ENCODE measurements at regions not wholly inside any gene's neighbourhood (a gene's known extent, or its start where the extent isn't known, plus 50 kb on each side); places are given as distances from the start of the nearest gene placed in this dataset.
"Not testable (repeated sequence)": the region's sequence is repeated elsewhere in the genome, so short reads cannot be mapped to it uniquely, and the experiment has no call there.

DNA sequence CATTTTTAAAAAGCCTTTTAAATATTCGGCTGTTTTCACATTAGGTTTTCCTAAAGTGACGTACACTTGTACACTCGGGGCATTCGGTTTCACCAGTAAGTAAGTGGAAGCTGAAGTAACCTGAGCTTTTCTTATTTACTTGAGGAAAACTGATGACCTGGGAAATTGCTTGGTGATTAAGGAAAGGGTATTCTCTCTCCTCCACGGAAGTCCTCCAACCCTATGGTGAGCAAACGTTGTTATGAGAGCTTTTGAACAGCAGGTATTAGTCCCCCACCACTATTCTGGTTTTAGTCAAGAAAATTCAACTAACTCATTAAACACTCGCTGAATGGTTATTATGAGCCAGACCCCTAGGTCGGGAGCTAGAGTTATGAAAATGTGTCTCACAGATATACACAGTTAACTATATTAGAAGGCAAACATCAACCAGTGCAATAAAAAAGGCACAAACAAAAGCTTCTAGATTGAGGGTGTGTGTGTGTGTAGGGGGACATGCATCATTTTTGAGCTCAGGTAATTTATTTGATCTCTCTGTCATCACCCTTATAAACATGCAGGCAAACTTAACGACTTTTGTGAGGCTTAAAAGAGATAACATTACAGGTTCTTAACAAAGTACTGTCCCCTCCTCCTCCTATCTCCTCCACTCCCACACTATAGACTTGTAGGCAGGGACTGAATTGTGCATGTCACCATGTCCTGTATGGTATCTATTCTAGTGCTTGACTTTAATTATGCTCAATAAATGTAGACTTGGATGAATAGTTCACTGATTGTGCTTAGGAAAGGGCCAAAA, 143.3 kb upstream of the MB21D2 start:
- Histone ChIP-seq H3K27me3 (ENCODE audit: insufficient read depth, poor library complexity, severe bottlenecking) (no peaks in the 10 kb centered on the region), H3K4me3 (replicated peaks; ENCODE audit: insufficient read depth, low read length) (no peak overlapping the region), H3K27ac (replicated peaks) (no peak overlapping the region)
- DNase-seq (ENCODE audit: low read depth in 1 of 2, low spot score in 1 of 2): no peak
- TF ChIP-seq, protein P1, sequence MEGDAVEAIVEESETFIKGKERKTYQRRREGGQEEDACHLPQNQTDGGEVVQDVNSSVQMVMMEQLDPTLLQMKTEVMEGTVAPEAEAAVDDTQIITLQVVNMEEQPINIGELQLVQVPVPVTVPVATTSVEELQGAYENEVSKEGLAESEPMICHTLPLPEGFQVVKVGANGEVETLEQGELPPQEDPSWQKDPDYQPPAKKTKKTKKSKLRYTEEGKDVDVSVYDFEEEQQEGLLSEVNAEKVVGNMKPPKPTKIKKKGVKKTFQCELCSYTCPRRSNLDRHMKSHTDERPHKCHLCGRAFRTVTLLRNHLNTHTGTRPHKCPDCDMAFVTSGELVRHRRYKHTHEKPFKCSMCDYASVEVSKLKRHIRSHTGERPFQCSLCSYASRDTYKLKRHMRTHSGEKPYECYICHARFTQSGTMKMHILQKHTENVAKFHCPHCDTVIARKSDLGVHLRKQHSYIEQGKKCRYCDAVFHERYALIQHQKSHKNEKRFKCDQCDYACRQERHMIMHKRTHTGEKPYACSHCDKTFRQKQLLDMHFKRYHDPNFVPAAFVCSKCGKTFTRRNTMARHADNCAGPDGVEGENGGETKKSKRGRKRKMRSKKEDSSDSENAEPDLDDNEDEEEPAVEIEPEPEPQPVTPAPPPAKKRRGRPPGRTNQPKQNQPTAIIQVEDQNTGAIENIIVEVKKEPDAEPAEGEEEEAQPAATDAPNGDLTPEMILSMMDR (IDR thresholded peaks at IDR 0.05; ENCODE audit: insufficient read depth, low read length): no peak
- TF ChIP-seq GABPA (IDR thresholded peaks at IDR 0.05; ENCODE audit: low read depth): no peak
- TF ChIP-seq POLR2AphosphoS5 (IDR thresholded peaks at IDR 0.05; ENCODE audit: low read depth): no peak
- TF ChIP-seq, protein P2, sequence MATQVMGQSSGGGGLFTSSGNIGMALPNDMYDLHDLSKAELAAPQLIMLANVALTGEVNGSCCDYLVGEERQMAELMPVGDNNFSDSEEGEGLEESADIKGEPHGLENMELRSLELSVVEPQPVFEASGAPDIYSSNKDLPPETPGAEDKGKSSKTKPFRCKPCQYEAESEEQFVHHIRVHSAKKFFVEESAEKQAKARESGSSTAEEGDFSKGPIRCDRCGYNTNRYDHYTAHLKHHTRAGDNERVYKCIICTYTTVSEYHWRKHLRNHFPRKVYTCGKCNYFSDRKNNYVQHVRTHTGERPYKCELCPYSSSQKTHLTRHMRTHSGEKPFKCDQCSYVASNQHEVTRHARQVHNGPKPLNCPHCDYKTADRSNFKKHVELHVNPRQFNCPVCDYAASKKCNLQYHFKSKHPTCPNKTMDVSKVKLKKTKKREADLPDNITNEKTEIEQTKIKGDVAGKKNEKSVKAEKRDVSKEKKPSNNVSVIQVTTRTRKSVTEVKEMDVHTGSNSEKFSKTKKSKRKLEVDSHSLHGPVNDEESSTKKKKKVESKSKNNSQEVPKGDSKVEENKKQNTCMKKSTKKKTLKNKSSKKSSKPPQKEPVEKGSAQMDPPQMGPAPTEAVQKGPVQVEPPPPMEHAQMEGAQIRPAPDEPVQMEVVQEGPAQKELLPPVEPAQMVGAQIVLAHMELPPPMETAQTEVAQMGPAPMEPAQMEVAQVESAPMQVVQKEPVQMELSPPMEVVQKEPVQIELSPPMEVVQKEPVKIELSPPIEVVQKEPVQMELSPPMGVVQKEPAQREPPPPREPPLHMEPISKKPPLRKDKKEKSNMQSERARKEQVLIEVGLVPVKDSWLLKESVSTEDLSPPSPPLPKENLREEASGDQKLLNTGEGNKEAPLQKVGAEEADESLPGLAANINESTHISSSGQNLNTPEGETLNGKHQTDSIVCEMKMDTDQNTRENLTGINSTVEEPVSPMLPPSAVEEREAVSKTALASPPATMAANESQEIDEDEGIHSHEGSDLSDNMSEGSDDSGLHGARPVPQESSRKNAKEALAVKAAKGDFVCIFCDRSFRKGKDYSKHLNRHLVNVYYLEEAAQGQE (IDR thresholded peaks at IDR 0.05; ENCODE audit: insufficient replicate concordance, low read depth): no peak
- TF ChIP-seq SPI1 (IDR thresholded peaks at IDR 0.05; ENCODE audit: borderline replicate concordance, low read depth): no peak

DNA sequence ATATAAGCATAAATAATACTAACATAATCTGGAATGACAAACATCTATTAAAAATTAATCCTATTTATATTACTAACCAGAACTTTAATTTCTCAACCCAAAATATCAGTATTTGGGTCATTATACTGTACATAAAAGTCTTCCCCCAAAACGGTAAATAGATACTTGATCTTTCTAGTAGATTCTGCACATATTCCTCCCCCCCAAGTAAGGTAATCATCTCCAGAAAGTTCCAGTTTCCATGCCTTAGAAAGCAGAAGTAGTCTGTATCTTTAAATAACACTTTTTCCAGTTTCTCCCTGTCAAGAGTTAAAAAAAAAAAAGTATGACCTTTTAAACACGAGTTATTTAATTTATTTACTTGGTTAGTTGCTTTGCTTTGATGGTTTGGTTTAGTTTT, 150.7 kb upstream of the MB21D2 start:
- DNase-seq (ENCODE audit: low read depth in 1 of 2, low spot score in 1 of 2): no peak
- no peak overlapping the region for H3K27ac ChIP-seq (replicated peaks)
- TF ChIP-seq GABPA (IDR thresholded peaks at IDR 0.05; ENCODE audit: low read depth) (no peak), POLR2AphosphoS5 (IDR thresholded peaks at IDR 0.05; ENCODE audit: low read depth) (no peak), SPI1 (IDR thresholded peaks at IDR 0.05; ENCODE audit: borderline replicate concordance, low read depth) (no peak)
- TF ChIP-seq, protein P2 (IDR thresholded peaks at IDR 0.05; ENCODE audit: insufficient replicate concordance, low read depth): no peak
- TF ChIP-seq, protein P1 (IDR thresholded peaks at IDR 0.05; ENCODE audit: insufficient read depth, low read length): no peak
- H3K27me3 ChIP-seq (ENCODE audit: insufficient read depth, poor library complexity, severe bottlenecking): no peaks in the 10 kb centered on the region
- no peak overlapping the region for H3K4me3 ChIP-seq (replicated peaks; ENCODE audit: insufficient read depth, low read length)

DNA sequence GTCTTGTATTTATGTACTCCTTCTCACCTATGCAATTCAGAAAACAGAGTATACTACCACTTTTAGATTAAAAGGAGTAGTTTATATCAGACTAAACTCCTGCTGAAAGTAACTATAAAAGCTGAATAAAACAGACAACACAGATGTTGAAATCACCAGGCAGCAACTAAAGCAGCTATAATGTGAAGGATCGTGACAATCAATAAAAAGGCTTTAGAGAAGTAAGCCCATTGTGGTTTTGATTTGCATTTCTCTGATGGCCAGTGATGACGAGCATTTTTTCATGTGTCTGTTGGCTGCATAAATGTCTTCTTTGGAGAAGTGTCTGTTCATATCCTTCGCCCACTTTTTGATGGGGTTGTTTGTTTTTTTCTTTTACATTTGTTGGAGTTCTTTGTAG, 152.1 kb upstream of the MB21D2 start:
- not testable (repeated sequence) for DNase-seq (ENCODE audit: low read depth in 1 of 2, low spot score in 1 of 2); H3K27ac ChIP-seq (replicated peaks); H3K4me3 ChIP-seq (replicated peaks; ENCODE audit: insufficient read depth, low read length); H3K27me3 ChIP-seq (ENCODE audit: insufficient read depth, poor library complexity, severe bottlenecking)

DNA sequence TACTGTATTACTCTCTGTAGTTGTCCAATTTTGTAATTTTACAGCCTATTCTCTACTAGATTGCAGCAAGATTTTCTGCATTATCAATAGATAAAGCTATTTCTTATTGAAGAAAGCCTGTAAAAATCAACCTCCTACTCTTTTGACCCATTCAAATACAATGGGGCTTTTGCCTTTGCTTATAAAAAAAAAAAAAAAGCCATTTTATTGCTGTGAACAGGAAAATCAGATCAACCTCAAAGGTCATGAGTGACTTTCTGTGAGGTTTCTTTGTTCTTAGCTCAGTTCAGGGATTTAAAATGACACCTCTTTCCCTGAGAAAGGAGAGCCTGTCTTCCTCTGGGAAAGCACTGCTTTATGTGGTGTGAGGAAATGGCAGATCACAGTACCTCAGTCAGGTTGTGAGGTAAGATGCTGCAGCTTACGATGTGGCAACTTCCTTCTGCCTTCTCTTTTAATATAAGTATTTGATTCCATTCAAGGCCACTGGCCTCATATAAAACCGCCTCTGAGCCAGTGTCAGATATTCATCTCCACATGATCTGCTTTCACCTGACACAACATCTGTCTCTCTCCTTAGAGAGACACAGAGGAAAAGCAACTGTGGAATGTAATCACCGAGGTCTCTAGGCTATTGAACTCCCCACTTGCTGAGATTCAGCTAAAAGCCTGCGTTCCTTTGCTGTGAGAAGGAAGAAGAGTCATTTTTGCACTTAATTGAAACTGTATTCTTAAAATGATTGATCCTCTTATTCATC, 161.5 kb upstream of the MB21D2 start:
- no peak for DNase-seq (ENCODE audit: low read depth in 1 of 2, low spot score in 1 of 2)
- H3K27me3 ChIP-seq (ENCODE audit: insufficient read depth, poor library complexity, severe bottlenecking): no peaks in the 10 kb centered on the region
- TF ChIP-seq POLR2AphosphoS5 (IDR thresholded peaks at IDR 0.05; ENCODE audit: low read depth): no peak
- H3K27ac ChIP-seq (replicated peaks): no peak overlapping the region
- no peak overlapping the region for H3K4me3 ChIP-seq (replicated peaks; ENCODE audit: insufficient read depth, low read length)
